HepG2 (cell line): ENCODE measurements at regions not wholly inside any gene's neighbourhood (a gene's known extent, or its start where the extent isn't known, plus 50 kb on each side); places are given as distances from the start of the nearest gene placed in this dataset.

ENCODE experiments used
- JUNB ChIP-seq: sonication (generic); formaldehyde crosslinking; IDR thresholded peaks from 2 replicates; pipeline ENCODE4 v1.8.0; 2022; ENCODE audit warnings: missing genetic modification reagents, mild to moderate bottlenecking, borderline replicate concordance
- KDM3A ChIP-seq: IDR thresholded peaks from 2 replicates; pipeline ENCODE4 v1.6.1; 2018; ENCODE audit warnings: low read depth, missing compliant biosample characterization
- KLF12 ChIP-seq: sonication (generic); formaldehyde crosslinking; IDR thresholded peaks from 2 replicates; pipeline ENCODE4 v1.4.0; 2020; ENCODE audit warnings: missing genetic modification reagents, borderline replicate concordance
- MAFK ChIP-seq, 2 experiments: IDR thresholded peaks in 1 of 2; conservative IDR thresholded peaks in 1 of 2; 2 replicates each; pipeline ENCODE4 v1.6.1; 2011; ENCODE audit warnings: improper control_type of control experiment in 2 of 2, low read length in 2 of 2
- MED1 ChIP-seq: sonication (generic); formaldehyde crosslinking; IDR thresholded peaks from 2 replicates; pipeline ENCODE4 v1.4.0; 2020; ENCODE audit warnings: missing genetic modification reagents
- RAD21 ChIP-seq: fragments of 450-650 bp; formaldehyde crosslinking; IDR thresholded peaks from 2 replicates; pipeline ENCODE4 v1.5.0; 2020; ENCODE audit warnings: mild to moderate bottlenecking
- SMAD1 ChIP-seq: sonication (generic); formaldehyde crosslinking; IDR thresholded peaks from 2 replicates; pipeline ENCODE4 v1.4.0; 2020; ENCODE audit warnings: missing genetic modification reagents, low read depth, mild to moderate bottlenecking, borderline replicate concordance
- WIZ ChIP-seq: sonication (generic); formaldehyde crosslinking; IDR thresholded peaks from 2 replicates; pipeline ENCODE4 v1.5.1; 2020; ENCODE audit warnings: mild to moderate bottlenecking, missing genetic modification reagents
- ZNF558 ChIP-seq: sonication (generic); formaldehyde crosslinking; IDR thresholded peaks from 2 replicates; pipeline ENCODE4 v1.9.0; 2022; ENCODE audit warnings: mild to moderate bottlenecking, missing genetic modification reagents, borderline replicate concordance
- ZNF839 ChIP-seq: sonication (generic); formaldehyde crosslinking; IDR thresholded peaks from 2 replicates; pipeline ENCODE4 v1.4.0; 2020; ENCODE audit warnings: missing genetic modification reagents, mild to moderate bottlenecking, borderline replicate concordance
- TF ChIP-seq, protein P1 (sequence below): sonication (generic); formaldehyde crosslinking; conservative IDR thresholded peaks from 2 replicates; pipeline ENCODE4 v1.4.0; 2020; ENCODE audit warnings: missing genetic modification reagents
- TF ChIP-seq, protein P2 (sequence below): sonication (generic); formaldehyde crosslinking; IDR thresholded peaks from 2 replicates; pipeline ENCODE4 v1.4.0; 2020; ENCODE audit warnings: missing genetic modification reagents
- TF ChIP-seq, protein P3 (sequence below): sonication (generic); formaldehyde crosslinking; IDR thresholded peaks from 2 replicates; pipeline ENCODE4 v1.5.0; 2020; ENCODE audit warnings: mild to moderate bottlenecking, missing genetic modification reagents, moderate library complexity

DNA sequence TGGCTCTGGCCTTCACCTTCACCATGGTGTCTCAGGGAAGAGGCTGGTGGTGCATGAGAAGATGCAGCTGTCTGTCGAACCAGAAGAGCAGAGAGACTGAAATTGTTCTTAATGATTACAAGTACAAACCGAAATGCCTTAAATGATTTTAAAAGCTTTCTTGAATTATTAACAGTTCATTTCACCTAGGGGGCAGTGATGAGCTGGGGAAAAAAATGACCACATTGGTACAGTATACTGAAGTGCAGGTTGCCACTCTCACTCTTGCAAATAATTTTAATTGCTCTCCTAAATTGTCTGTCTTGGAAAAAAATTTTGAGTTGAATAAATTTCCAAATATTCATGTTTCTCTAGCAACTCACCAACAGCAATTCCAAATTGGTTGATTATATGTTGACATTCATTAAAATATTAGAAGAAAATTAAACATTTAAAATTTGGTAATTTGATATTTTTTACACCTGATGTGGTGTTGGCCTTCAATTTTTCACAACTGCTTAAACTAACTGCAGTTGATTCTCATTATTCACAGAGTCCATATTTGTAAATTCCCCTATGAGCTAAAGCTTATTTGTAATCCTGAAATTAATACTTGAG lies 692.6 kb downstream of the ZWINT start:
- TF ChIP-seq ZNF558 (CRISPR knock-in tag) (no peak), SMAD1 (CRISPR knock-in tag) (no peak), MAFK (conservative IDR thresholded peaks at IDR 0.05 in 1 of 2, IDR thresholded peaks at IDR 0.05 in 1 of 2; ENCODE audit: low read length in 2 of 2) (no peak), JUNB (CRISPR knock-in tag) (no peak), KDM3A (CRISPR knock-in tag) (no peak), RAD21 (CRISPR knock-in tag) (no peak), MED1 (CRISPR knock-in tag) (no peak), ZNF839 (no peak), WIZ (CRISPR knock-in tag) (no peak), KLF12 (CRISPR knock-in tag) (no peak)
- TF ChIP-seq, protein P1, sequence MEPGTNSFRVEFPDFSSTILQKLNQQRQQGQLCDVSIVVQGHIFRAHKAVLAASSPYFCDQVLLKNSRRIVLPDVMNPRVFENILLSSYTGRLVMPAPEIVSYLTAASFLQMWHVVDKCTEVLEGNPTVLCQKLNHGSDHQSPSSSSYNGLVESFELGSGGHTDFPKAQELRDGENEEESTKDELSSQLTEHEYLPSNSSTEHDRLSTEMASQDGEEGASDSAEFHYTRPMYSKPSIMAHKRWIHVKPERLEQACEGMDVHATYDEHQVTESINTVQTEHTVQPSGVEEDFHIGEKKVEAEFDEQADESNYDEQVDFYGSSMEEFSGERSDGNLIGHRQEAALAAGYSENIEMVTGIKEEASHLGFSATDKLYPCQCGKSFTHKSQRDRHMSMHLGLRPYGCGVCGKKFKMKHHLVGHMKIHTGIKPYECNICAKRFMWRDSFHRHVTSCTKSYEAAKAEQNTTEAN (CRISPR knock-in tag): no peak
- TF ChIP-seq, protein P2, sequence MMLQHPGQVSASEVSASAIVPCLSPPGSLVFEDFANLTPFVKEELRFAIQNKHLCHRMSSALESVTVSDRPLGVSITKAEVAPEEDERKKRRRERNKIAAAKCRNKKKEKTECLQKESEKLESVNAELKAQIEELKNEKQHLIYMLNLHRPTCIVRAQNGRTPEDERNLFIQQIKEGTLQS: no peak
- TF ChIP-seq, protein P3, sequence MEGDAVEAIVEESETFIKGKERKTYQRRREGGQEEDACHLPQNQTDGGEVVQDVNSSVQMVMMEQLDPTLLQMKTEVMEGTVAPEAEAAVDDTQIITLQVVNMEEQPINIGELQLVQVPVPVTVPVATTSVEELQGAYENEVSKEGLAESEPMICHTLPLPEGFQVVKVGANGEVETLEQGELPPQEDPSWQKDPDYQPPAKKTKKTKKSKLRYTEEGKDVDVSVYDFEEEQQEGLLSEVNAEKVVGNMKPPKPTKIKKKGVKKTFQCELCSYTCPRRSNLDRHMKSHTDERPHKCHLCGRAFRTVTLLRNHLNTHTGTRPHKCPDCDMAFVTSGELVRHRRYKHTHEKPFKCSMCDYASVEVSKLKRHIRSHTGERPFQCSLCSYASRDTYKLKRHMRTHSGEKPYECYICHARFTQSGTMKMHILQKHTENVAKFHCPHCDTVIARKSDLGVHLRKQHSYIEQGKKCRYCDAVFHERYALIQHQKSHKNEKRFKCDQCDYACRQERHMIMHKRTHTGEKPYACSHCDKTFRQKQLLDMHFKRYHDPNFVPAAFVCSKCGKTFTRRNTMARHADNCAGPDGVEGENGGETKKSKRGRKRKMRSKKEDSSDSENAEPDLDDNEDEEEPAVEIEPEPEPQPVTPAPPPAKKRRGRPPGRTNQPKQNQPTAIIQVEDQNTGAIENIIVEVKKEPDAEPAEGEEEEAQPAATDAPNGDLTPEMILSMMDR: no peak
